GM13977 (cell line): ENCODE measurements at regions not wholly inside any gene's neighbourhood (a gene's known extent, or its start where the extent isn't known, plus 50 kb on each side); places are given as distances from the start of the nearest gene placed in this dataset.

Experiments used
- DNase-seq: peaks from one replicate; pipeline ENCODE4 v3.0.0; 2012; ENCODE audit warnings: low spot score
- in situ Hi-C: fragments of 300-500 bp; cut with MboI; formaldehyde crosslinking; loops from one replicate; pipeline ENCODE4 v1.12.0; 2022; ENCODE audit warnings: low sequenced_read_pairs, low pct_unique_long_range_greater_than_20kb, mixed read lengths, inconsistent platforms; ENCODE audit not compliant: unreplicated experiment
- TF ChIP-seq, protein P1 (sequence below): IDR thresholded peaks from 2 replicates; pipeline ENCODE4 v1.5.1; 2012; ENCODE audit warnings: mild to moderate bottlenecking, control low read depth; ENCODE audit not compliant: insufficient read depth; ENCODE audit errors: extremely low read depth, missing control alignments

DNA sequence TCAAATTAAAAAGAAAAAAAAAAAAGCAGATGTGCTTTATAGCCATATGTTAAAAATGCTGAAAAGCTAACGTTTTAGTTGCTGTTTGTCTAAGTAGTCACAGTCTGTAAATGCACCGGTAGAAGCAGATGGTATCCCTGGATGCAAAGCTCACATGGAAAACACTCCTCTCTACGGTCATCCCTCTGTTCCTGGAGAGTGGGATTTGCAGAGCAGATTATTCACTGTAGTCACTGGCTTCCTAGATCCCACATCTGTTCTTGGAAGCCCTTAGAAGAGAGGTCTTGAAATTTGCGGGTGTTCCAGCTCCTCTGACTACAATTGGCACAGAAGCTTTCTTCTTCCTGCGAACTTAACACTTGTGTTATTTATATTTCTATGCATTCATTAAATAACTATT, 186.6 kb downstream of the PMP22 start:
- DNase-seq: no peak
- in situ Hi-C loops: no loop called here
- TF ChIP-seq, protein P1, sequence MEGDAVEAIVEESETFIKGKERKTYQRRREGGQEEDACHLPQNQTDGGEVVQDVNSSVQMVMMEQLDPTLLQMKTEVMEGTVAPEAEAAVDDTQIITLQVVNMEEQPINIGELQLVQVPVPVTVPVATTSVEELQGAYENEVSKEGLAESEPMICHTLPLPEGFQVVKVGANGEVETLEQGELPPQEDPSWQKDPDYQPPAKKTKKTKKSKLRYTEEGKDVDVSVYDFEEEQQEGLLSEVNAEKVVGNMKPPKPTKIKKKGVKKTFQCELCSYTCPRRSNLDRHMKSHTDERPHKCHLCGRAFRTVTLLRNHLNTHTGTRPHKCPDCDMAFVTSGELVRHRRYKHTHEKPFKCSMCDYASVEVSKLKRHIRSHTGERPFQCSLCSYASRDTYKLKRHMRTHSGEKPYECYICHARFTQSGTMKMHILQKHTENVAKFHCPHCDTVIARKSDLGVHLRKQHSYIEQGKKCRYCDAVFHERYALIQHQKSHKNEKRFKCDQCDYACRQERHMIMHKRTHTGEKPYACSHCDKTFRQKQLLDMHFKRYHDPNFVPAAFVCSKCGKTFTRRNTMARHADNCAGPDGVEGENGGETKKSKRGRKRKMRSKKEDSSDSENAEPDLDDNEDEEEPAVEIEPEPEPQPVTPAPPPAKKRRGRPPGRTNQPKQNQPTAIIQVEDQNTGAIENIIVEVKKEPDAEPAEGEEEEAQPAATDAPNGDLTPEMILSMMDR: no peak

- in situ Hi-C loops: no loop called here
- TF ChIP-seq, protein P1: no peak
- no peak for DNase-seq
Measured at GRCh38 chr17:15076991-15077663, 188.0 kb downstream of the PMP22 start.

DNA sequence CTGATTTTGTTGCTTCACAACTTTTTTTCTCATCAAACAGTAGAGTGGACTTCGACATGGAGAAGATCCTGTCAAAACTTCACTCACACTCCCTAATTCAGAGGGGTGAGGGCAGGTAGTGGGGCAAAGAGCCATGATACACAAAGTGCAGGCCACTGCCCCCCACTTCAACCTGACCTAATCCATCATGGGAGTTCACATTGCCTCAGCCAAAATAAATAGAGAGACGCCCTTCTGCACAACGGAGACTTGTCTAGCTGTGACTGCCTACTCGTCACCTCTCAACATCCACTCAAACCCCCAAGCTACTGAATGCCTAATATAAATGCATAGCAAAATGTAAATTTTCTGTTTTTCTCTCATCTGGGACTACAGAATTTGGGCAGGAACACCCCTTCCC, 213.2 kb downstream of the PMP22 start:
- in situ Hi-C loops: no loop called here
- DNase-seq: no peak
- TF ChIP-seq, protein P1: no peak

DNA sequence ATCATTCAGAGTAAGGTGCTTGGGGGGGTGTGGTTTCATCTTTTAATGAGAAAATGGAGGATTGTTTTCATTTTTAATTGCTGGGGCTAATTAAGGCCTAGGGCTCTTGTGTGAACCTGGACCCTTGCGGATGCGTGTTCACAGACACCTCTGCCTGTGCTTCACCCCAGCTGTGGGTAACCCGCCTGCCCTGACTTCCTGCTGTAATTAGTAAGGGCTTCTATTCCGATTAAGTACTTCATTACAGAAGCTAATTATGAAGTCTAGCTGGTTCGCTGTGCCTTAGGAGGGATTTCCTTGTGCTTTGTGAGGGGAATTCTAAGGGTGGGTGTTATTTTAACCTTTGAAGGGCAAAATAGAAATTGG, 215.3 kb downstream of the PMP22 start:
- no peak for DNase-seq
- in situ Hi-C loops: no loop called here
- TF ChIP-seq, protein P1: no peak

- in situ Hi-C loops: no loop called here
Measured at GRCh38 chr17:15048933-15049794, 216.0 kb downstream of the PMP22 start.

GRCh38 chr17:15048381-15048780, 216.7 kb downstream of the PMP22 start:
- TF ChIP-seq, protein P1: no peak
- in situ Hi-C loops: no loop called here
- DNase-seq: no peak

More at GRCh38 chr17:15048933-15049794, 216.0 kb downstream of the PMP22 start:
- no peak for DNase-seq
- TF ChIP-seq, protein P1: no peak
